ENCODE measurements at regions not wholly inside any gene's neighbourhood (a gene's known extent, or its start where the extent isn't known, plus 50 kb on each side); places are given as distances from the start of the nearest gene placed in this dataset.

- 75 to 96% methylated on average over 1 of the region's 1 CpG for WGBS, 2 donors
- no peak for ATAC-seq (ENCODE audit: low FRiP score in 2 of 2)
These were observed 585.7 kb upstream of the PABPC4L start for GRCh38 chr4:134787315-134787714.

GRCh38 chr4:134780244-134780643, 578.7 kb upstream of the PABPC4L start:
- no peak for DNase-seq
- H3K4me3 ChIP-seq, result no peak overlapping the region
- ATAC-seq (ENCODE audit: low FRiP score in 2 of 2), result no peak

More at GRCh38 chr4:134787315-134787714, 585.7 kb upstream of the PABPC4L start:
- no peaks in the 10 kb centered on the region for H3K36me3 ChIP-seq
- no peak for DNase-seq
- no peak overlapping the region for H3K4me3 ChIP-seq
- TF ChIP-seq POLR2A (IDR thresholded peaks at IDR 0.05) (no peak), CTCF (IDR thresholded peaks at IDR 0.05) (no peak), POLR2AphosphoS5 (IDR thresholded peaks at IDR 0.05) (no peak), EP300 (IDR thresholded peaks at IDR 0.05) (no peak)
- H3K4me1 ChIP-seq, result no peaks in the 10 kb centered on the region
- H3K27ac ChIP-seq, result no peak overlapping the region
- H3K27me3 ChIP-seq, result no peaks in the 10 kb centered on the region
- H3K9me3 ChIP-seq, result no peaks in the 10 kb centered on the region

GRCh38 chr4:134777606-134778005, 576.0 kb upstream of the PABPC4L start:
- TF ChIP-seq POLR2AphosphoS5 (IDR thresholded peaks at IDR 0.05) (no peak), CTCF (IDR thresholded peaks at IDR 0.05) (peak in 2 of 6 experiments; percentile 29)
- H3K4me3 ChIP-seq, result no peak overlapping the region
- no peaks in the 10 kb centered on the region for H3K27me3 ChIP-seq
- no peak for DNase-seq
- no peak overlapping the region for H3K27ac ChIP-seq
- no peak for ATAC-seq (ENCODE audit: low FRiP score in 2 of 2)
- WGBS, 2 donors, result 7 to 14% methylated on average over 2 of the region's 2 CpGs
- H3K9me3 ChIP-seq, result no peaks in the 10 kb centered on the region
- no peaks in the 10 kb centered on the region for H3K36me3 ChIP-seq
- H3K4me1 ChIP-seq, result no peaks in the 10 kb centered on the region

More at GRCh38 chr4:134780244-134780643, 578.7 kb upstream of the PABPC4L start:
- WGBS, 2 donors, result 60 to 69% methylated on average over 2 of the region's 2 CpGs
- H3K36me3 ChIP-seq, result no peaks in the 10 kb centered on the region
- no peaks in the 10 kb centered on the region for H3K27me3 ChIP-seq
- H3K9me3 ChIP-seq, result no peaks in the 10 kb centered on the region
- H3K4me1 ChIP-seq, result no peaks in the 10 kb centered on the region
- no peak overlapping the region for H3K27ac ChIP-seq
- no peak for TF ChIP-seq POLR2AphosphoS5 (IDR thresholded peaks at IDR 0.05)
- no peak for TF ChIP-seq POLR2A (IDR thresholded peaks at IDR 0.05)
- no peak for TF ChIP-seq CTCF (IDR thresholded peaks at IDR 0.05)
- no peak for TF ChIP-seq EP300 (IDR thresholded peaks at IDR 0.05)

- Histone ChIP-seq H3K9me3 (no peaks in the 10 kb centered on the region), H3K36me3 (no peaks in the 10 kb centered on the region), H3K27ac (no peak overlapping the region), H3K27me3 (no peaks in the 10 kb centered on the region), H3K4me3 (no peak overlapping the region), H3K4me1 (no peaks in the 10 kb centered on the region)
- ATAC-seq (ENCODE audit: low FRiP score in 2 of 2) (peak; percentile 6 to 17), DNase-seq (no peak)
- WGBS, 2 donors, result 83 to 86% methylated on average over 1 to 4 of the region's 4 CpGs
- TF ChIP-seq CTCF (IDR thresholded peaks at IDR 0.05), result no peak
- TF ChIP-seq POLR2A (IDR thresholded peaks at IDR 0.05), result no peak
- TF ChIP-seq EP300 (IDR thresholded peaks at IDR 0.05), result no peak
- no peak for TF ChIP-seq POLR2AphosphoS5 (IDR thresholded peaks at IDR 0.05)
These were observed 572.0 kb upstream of the PABPC4L start for GRCh38 chr4:134773497-134774000.

- no peak for DNase-seq
- 71 to 73% methylated on average over 4 of the region's 4 CpGs for WGBS, 2 donors
- ATAC-seq (ENCODE audit: low FRiP score in 2 of 2), result no peak
- no peaks in the 10 kb centered on the region for H3K9me3 ChIP-seq
- H3K4me1 ChIP-seq, result no peaks in the 10 kb centered on the region
- H3K36me3 ChIP-seq, result no peaks in the 10 kb centered on the region
- H3K4me3 ChIP-seq, result no peak overlapping the region
- H3K27me3 ChIP-seq, result no peaks in the 10 kb centered on the region
- TF ChIP-seq POLR2A (IDR thresholded peaks at IDR 0.05) (no peak), CTCF (IDR thresholded peaks at IDR 0.05) (no peak), EP300 (IDR thresholded peaks at IDR 0.05) (no peak), POLR2AphosphoS5 (IDR thresholded peaks at IDR 0.05) (no peak)
- no peak overlapping the region for H3K27ac ChIP-seq
These were observed 560.5 kb upstream of the PABPC4L start for GRCh38 chr4:134762053-134762452.

Measured in upper lobe of left lung (tissue), 6 donors.